ENCODE measurements at regions not wholly inside any gene's neighbourhood (a gene's known extent, or its start where the extent isn't known, plus 50 kb on each side); places are given as distances from the start of the nearest gene placed in this dataset.

DNA sequence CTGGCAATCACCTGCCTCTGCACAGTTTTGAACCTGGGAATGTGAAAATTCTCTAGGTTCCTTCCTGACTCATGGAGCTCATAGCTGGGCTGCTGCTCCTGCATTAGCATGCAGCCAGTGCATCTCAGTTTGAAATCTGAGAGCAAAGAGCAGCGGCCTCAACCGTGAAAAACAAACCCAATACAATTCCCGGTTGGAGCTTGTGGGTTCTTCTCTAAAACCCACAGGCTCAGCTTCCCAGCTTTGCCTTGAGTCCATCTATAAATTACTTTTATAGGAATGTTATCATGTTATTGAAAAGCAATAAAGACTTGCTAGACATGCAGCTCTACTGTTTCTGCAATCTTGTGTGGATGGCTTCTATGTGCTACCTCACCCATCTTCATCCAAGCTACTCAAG, 191.7 kb downstream of the CXCL12 start:
- peak; percentile 43 for DNase-seq (ENCODE audit: low read depth, low spot score)
- TF ChIP-seq, protein P1, sequence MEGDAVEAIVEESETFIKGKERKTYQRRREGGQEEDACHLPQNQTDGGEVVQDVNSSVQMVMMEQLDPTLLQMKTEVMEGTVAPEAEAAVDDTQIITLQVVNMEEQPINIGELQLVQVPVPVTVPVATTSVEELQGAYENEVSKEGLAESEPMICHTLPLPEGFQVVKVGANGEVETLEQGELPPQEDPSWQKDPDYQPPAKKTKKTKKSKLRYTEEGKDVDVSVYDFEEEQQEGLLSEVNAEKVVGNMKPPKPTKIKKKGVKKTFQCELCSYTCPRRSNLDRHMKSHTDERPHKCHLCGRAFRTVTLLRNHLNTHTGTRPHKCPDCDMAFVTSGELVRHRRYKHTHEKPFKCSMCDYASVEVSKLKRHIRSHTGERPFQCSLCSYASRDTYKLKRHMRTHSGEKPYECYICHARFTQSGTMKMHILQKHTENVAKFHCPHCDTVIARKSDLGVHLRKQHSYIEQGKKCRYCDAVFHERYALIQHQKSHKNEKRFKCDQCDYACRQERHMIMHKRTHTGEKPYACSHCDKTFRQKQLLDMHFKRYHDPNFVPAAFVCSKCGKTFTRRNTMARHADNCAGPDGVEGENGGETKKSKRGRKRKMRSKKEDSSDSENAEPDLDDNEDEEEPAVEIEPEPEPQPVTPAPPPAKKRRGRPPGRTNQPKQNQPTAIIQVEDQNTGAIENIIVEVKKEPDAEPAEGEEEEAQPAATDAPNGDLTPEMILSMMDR (IDR thresholded peaks at IDR 0.05; ENCODE audit: low read depth, low read length), result no peak
- in situ Hi-C loops (cut with HindIII; ENCODE audit: low sequenced_read_pairs), result no loop called here
- no peak overlapping the region for H3K4me3 ChIP-seq (ENCODE audit: low read depth, low read length)

DNA sequence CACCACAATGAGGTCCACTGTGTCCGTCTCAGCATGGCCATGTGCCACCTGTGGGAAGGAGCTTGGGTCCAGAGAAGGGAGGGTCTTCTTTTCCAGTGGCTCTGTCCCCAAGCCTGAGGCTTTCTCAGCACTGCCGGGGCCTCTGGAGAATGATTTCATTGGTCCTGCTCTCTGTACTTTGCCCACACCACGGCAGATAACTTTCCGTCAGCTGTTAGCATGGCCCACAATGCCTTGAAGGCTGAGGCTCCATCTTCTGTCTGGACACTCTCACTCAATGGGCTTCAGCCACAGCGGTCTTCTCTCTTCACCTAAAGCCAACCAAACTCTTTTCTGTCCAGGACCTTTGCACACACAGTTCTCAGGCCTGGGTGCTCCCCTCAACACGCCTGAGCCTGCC, 192.5 kb downstream of the CXCL12 start:
- no peak overlapping the region for H3K4me3 ChIP-seq (ENCODE audit: low read depth, low read length)
- TF ChIP-seq, protein P1 (IDR thresholded peaks at IDR 0.05; ENCODE audit: low read depth, low read length), result no peak
- no peak for DNase-seq (ENCODE audit: low read depth, low spot score)
- in situ Hi-C loops (cut with HindIII; ENCODE audit: low sequenced_read_pairs), result no loop called here

DNA sequence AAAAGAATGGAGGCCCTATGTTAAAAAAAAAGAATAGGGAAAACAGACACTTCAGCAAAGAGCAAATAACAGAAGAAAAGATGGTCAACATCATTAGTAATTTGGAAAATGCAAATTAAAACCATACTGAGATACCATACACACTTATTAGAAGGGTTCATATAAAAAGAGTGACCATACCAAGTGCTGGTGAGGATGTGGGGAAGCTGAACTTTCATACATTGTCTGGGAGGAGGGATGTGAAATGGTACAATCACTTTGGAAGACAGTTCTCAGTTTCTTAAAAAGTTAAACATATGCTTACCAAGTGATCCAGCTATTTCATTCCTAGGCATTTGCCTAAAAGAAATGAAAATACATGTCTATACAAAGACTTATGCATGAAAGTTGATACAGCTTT, 194.4 kb downstream of the CXCL12 start:
- in situ Hi-C loops (cut with HindIII; ENCODE audit: low sequenced_read_pairs), result no loop called here
- no peak overlapping the region for H3K4me3 ChIP-seq (ENCODE audit: low read depth, low read length)
- DNase-seq (ENCODE audit: low read depth, low spot score), result no peak
- TF ChIP-seq, protein P1 (IDR thresholded peaks at IDR 0.05; ENCODE audit: low read depth, low read length), result no peak

DNA sequence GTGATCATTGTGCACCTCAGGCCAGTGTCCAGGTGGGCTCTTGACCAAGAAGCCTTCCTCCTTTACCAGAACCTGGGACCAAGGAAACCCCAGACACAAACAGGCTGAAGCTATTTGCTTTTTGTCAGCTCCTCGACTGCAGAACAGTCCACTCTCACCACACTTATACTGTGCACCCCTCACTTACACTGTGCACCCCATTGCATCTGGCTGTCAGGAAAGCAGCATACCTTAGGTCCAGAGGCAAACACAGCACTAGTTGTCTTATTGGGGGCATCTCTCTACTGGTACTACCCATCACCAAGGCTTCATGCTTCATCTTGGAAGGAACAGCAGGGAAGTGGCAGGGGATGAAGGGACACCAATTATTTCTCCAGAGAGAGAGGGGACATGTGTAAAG, 198.1 kb downstream of the CXCL12 start:
- no peak overlapping the region for H3K4me3 ChIP-seq (ENCODE audit: low read depth, low read length)
- TF ChIP-seq, protein P1 (IDR thresholded peaks at IDR 0.05; ENCODE audit: low read depth, low read length), result no peak
- in situ Hi-C loops (cut with HindIII; ENCODE audit: low sequenced_read_pairs), result no loop called here
- no peak for DNase-seq (ENCODE audit: low read depth, low spot score)

DNA sequence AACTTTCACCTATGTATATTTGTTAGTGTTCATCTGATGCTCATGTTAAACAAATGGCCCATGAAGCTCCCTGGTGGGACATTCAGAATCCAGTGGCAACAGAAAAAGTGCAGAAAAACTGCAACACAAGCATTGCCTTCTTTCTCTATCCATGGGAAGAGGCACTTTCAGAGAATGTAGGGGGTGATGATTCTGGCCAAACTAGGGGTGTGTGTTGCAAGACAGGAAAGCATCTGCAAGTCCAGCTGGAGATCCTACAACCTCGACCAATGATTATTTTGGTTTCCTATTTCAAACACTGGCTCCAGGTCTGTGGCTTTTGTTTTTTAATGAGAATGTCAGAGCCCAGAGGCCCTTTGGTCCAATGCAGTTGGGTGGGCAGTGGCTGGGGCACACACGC, 198.7 kb downstream of the CXCL12 start:
- DNase-seq (ENCODE audit: low read depth, low spot score), result peak; percentile 45
- in situ Hi-C loops (cut with HindIII; ENCODE audit: low sequenced_read_pairs), result no loop called here

DNA sequence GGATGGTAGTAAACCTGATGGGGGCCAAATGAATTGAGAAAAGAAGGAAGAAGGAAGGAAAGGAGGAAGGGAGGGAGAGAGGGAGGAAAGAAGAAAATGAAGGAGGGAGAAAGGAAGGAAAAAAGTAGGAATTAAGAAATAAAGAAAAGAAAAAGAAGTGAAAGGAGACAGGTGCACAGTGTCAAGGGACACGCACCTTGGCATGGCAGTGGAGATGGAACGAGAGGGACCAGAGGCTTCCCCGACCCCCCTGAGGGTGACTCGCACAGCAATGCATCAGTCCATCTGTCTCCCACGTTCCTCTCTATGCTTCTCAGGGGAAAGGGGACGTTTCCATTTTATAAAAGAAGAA, 199.6 kb downstream of the CXCL12 start:
- H3K4me3 ChIP-seq (ENCODE audit: low read depth, low read length), result no peak overlapping the region
- in situ Hi-C loops (cut with HindIII; ENCODE audit: low sequenced_read_pairs), result no loop called here
- DNase-seq (ENCODE audit: low read depth, low spot score), result no peak
- TF ChIP-seq, protein P1 (IDR thresholded peaks at IDR 0.05; ENCODE audit: low read depth, low read length), result no peak

More for the DNA sequence above, 198.7 kb downstream of the CXCL12 start:
- TF ChIP-seq, protein P1 (IDR thresholded peaks at IDR 0.05; ENCODE audit: low read depth, low read length), result no peak
- H3K4me3 ChIP-seq (ENCODE audit: low read depth, low read length), result no peak overlapping the region
